ENCODE measurements at regions not wholly inside any gene's neighbourhood (a gene's known extent, or its start where the extent isn't known, plus 50 kb on each side); places are given as distances from the start of the nearest gene placed in this dataset.

GRCh38 chr5:6193310-6193709 lies 185.0 kb downstream of the MED10 start:
- Histone ChIP-seq H3K4me2 (ENCODE audit: low read length) (no peak overlapping the region), H4K20me1 (ENCODE audit: insufficient read depth) (no peaks in the 10 kb centered on the region), H3K36me3 (ENCODE audit: insufficient read depth, low read length) (no peaks in the 10 kb centered on the region)

GRCh38 chr5:6190838-6191237 lies 187.5 kb downstream of the MED10 start:
- Histone ChIP-seq H3K9me2 (ENCODE audit: insufficient read depth, low read length) (no peaks in the 10 kb centered on the region), H3F3A (ENCODE audit: insufficient read depth, low read length, poor library complexity, severe bottlenecking) (no peaks in the 10 kb centered on the region), H2AFZ (ENCODE audit: low read depth, low read length) (no peak overlapping the region), H4K20me1 (ENCODE audit: insufficient read depth) (no peaks in the 10 kb centered on the region), H3K27ac (ENCODE audit: low read length) (no peak overlapping the region), H3K4me3 (ENCODE audit: low read length) (no peak overlapping the region), H3K9ac (ENCODE audit: low read length) (no peak overlapping the region), H3K27me3 (ENCODE audit: insufficient read depth, low read depth, low read length) (no peaks in the 10 kb centered on the region), H3K36me3 (ENCODE audit: insufficient read depth, low read length) (no peaks in the 10 kb centered on the region), H3K79me2 (replicated peaks; ENCODE audit: insufficient read depth, low read length) (no peaks in the 10 kb centered on the region), H3K9me3 (ENCODE audit: low read length) (no peaks in the 10 kb centered on the region), H3K4me2 (ENCODE audit: low read length) (no peak overlapping the region)
- TF ChIP-seq MXI1 (conservative IDR thresholded peaks at IDR 0.05; ENCODE audit: poor library complexity, severe bottlenecking) = no peak
- TF ChIP-seq POLR2AphosphoS5 (IDR thresholded peaks at IDR 0.05) = no peak
- TF ChIP-seq EZH2 (IDR thresholded peaks at IDR 0.05; ENCODE audit: borderline replicate concordance, insufficient read depth, low read length, poor library complexity, severe bottlenecking) = no peak
- no peak for TF ChIP-seq TAF1 (IDR thresholded peaks at IDR 0.05; ENCODE audit: low read depth)
- TF ChIP-seq, protein P1, sequence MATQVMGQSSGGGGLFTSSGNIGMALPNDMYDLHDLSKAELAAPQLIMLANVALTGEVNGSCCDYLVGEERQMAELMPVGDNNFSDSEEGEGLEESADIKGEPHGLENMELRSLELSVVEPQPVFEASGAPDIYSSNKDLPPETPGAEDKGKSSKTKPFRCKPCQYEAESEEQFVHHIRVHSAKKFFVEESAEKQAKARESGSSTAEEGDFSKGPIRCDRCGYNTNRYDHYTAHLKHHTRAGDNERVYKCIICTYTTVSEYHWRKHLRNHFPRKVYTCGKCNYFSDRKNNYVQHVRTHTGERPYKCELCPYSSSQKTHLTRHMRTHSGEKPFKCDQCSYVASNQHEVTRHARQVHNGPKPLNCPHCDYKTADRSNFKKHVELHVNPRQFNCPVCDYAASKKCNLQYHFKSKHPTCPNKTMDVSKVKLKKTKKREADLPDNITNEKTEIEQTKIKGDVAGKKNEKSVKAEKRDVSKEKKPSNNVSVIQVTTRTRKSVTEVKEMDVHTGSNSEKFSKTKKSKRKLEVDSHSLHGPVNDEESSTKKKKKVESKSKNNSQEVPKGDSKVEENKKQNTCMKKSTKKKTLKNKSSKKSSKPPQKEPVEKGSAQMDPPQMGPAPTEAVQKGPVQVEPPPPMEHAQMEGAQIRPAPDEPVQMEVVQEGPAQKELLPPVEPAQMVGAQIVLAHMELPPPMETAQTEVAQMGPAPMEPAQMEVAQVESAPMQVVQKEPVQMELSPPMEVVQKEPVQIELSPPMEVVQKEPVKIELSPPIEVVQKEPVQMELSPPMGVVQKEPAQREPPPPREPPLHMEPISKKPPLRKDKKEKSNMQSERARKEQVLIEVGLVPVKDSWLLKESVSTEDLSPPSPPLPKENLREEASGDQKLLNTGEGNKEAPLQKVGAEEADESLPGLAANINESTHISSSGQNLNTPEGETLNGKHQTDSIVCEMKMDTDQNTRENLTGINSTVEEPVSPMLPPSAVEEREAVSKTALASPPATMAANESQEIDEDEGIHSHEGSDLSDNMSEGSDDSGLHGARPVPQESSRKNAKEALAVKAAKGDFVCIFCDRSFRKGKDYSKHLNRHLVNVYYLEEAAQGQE (IDR thresholded peaks at IDR 0.05; ENCODE audit: borderline replicate concordance) = no peak
- no peak for TF ChIP-seq SMC3 (conservative IDR thresholded peaks at IDR 0.05; ENCODE audit: poor library complexity)

More at GRCh38 chr5:6193310-6193709, 185.0 kb downstream of the MED10 start:
- TF ChIP-seq, protein P2, sequence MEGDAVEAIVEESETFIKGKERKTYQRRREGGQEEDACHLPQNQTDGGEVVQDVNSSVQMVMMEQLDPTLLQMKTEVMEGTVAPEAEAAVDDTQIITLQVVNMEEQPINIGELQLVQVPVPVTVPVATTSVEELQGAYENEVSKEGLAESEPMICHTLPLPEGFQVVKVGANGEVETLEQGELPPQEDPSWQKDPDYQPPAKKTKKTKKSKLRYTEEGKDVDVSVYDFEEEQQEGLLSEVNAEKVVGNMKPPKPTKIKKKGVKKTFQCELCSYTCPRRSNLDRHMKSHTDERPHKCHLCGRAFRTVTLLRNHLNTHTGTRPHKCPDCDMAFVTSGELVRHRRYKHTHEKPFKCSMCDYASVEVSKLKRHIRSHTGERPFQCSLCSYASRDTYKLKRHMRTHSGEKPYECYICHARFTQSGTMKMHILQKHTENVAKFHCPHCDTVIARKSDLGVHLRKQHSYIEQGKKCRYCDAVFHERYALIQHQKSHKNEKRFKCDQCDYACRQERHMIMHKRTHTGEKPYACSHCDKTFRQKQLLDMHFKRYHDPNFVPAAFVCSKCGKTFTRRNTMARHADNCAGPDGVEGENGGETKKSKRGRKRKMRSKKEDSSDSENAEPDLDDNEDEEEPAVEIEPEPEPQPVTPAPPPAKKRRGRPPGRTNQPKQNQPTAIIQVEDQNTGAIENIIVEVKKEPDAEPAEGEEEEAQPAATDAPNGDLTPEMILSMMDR (IDR thresholded peaks at IDR 0.05; ENCODE audit: poor library complexity, severe bottlenecking) = no peak
- TF ChIP-seq, protein P1 (IDR thresholded peaks at IDR 0.05; ENCODE audit: borderline replicate concordance) = no peak
- TF ChIP-seq EZH2 (IDR thresholded peaks at IDR 0.05; ENCODE audit: borderline replicate concordance, insufficient read depth, low read length, poor library complexity, severe bottlenecking) (no peak), RAD21 (conservative IDR thresholded peaks at IDR 0.05) (no peak), TAF1 (IDR thresholded peaks at IDR 0.05; ENCODE audit: low read depth) (no peak), SMC3 (conservative IDR thresholded peaks at IDR 0.05; ENCODE audit: poor library complexity) (no peak), MXI1 (conservative IDR thresholded peaks at IDR 0.05; ENCODE audit: poor library complexity, severe bottlenecking) (no peak), POLR2AphosphoS5 (IDR thresholded peaks at IDR 0.05) (no peak), EP300 (conservative IDR thresholded peaks at IDR 0.05; ENCODE audit: poor library complexity, severe bottlenecking) (no peak)
- H2AFZ ChIP-seq (ENCODE audit: low read depth, low read length) = no peak overlapping the region
- no peak overlapping the region for H3K27ac ChIP-seq (ENCODE audit: low read length)
- no peaks in the 10 kb centered on the region for H3K9me3 ChIP-seq (ENCODE audit: low read length)
- H3K79me2 ChIP-seq (replicated peaks; ENCODE audit: insufficient read depth, low read length) = no peaks in the 10 kb centered on the region
- no peak overlapping the region for H3K9ac ChIP-seq (ENCODE audit: low read length)
- H3F3A ChIP-seq (ENCODE audit: insufficient read depth, low read length, poor library complexity, severe bottlenecking) = no peaks in the 10 kb centered on the region
- H3K27me3 ChIP-seq (ENCODE audit: insufficient read depth, low read depth, low read length) = no peaks in the 10 kb centered on the region
- H3K9me2 ChIP-seq (ENCODE audit: insufficient read depth, low read length) = no peaks in the 10 kb centered on the region
- no peak overlapping the region for H3K4me3 ChIP-seq (ENCODE audit: low read length)

Data from neural cell (in vitro differentiated cells).